GM13977 (cell line): ENCODE measurements at regions not wholly inside any gene's neighbourhood (a gene's known extent, or its start where the extent isn't known, plus 50 kb on each side); places are given as distances from the start of the nearest gene placed in this dataset.
"Not testable (repeated sequence)": the region's sequence is repeated elsewhere in the genome, so short reads cannot be mapped to it uniquely, and the experiment has no call there.

Experiments
- DNase-seq: peaks from one replicate; pipeline ENCODE4 v3.0.0; 2012; ENCODE audit warnings: low spot score
- in situ Hi-C: fragments of 300-500 bp; cut with MboI; formaldehyde crosslinking; loops from one replicate; pipeline ENCODE4 v1.12.0; 2022; ENCODE audit warnings: low sequenced_read_pairs, low pct_unique_long_range_greater_than_20kb, mixed read lengths, inconsistent platforms; ENCODE audit not compliant: unreplicated experiment
- TF ChIP-seq, protein P1 (sequence below): IDR thresholded peaks from 2 replicates; pipeline ENCODE4 v1.5.1; 2012; ENCODE audit warnings: mild to moderate bottlenecking, control low read depth; ENCODE audit not compliant: insufficient read depth; ENCODE audit errors: extremely low read depth, missing control alignments

GRCh38 chr7:69211739-69212138 lies 386.5 kb upstream of the AUTS2 start:
- in situ Hi-C loops = no loop called here
- DNase-seq = no peak
- TF ChIP-seq, protein P1, sequence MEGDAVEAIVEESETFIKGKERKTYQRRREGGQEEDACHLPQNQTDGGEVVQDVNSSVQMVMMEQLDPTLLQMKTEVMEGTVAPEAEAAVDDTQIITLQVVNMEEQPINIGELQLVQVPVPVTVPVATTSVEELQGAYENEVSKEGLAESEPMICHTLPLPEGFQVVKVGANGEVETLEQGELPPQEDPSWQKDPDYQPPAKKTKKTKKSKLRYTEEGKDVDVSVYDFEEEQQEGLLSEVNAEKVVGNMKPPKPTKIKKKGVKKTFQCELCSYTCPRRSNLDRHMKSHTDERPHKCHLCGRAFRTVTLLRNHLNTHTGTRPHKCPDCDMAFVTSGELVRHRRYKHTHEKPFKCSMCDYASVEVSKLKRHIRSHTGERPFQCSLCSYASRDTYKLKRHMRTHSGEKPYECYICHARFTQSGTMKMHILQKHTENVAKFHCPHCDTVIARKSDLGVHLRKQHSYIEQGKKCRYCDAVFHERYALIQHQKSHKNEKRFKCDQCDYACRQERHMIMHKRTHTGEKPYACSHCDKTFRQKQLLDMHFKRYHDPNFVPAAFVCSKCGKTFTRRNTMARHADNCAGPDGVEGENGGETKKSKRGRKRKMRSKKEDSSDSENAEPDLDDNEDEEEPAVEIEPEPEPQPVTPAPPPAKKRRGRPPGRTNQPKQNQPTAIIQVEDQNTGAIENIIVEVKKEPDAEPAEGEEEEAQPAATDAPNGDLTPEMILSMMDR = no peak

DNA sequence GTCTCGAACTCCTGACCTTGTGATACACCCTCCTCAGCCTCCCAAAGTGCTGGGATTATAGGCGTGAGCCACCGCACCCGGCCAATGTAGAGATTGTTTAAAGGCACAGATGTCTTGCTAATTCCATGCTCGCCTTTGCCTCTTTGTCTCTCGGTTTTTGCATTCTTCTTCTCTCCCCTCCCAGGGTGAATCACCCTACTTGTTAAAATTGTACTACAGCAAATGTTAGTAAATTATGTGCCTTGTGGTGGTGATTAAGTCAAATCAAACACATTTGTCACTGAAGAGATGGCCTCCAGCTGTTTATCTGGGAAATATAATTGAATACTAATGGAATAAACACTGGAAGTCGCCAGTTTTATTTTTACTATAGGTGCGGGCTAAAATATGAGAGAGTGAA lies 384.4 kb upstream of the AUTS2 start:
- TF ChIP-seq, protein P1 = no peak
- no peak for DNase-seq
- in situ Hi-C loops = no loop called here

- DNase-seq, in situ Hi-C loops: not testable (repeated sequence)
Measured at GRCh38 chr7:69215516-69215915, 382.8 kb upstream of the AUTS2 start.

- TF ChIP-seq, protein P1 = no peak
- in situ Hi-C loops = no loop called here
- no peak for DNase-seq
Measured at GRCh38 chr7:69217516-69218350, 380.5 kb upstream of the AUTS2 start.

- in situ Hi-C loops = no loop called here
- TF ChIP-seq, protein P1 = no peak
- DNase-seq = no peak
Measured at GRCh38 chr7:69218576-69218975, 379.7 kb upstream of the AUTS2 start.

- TF ChIP-seq, protein P1 = no peak
- DNase-seq = no peak
- in situ Hi-C loops = no loop called here
Measured at GRCh38 chr7:69219381-69219780, 378.9 kb upstream of the AUTS2 start.

DNA sequence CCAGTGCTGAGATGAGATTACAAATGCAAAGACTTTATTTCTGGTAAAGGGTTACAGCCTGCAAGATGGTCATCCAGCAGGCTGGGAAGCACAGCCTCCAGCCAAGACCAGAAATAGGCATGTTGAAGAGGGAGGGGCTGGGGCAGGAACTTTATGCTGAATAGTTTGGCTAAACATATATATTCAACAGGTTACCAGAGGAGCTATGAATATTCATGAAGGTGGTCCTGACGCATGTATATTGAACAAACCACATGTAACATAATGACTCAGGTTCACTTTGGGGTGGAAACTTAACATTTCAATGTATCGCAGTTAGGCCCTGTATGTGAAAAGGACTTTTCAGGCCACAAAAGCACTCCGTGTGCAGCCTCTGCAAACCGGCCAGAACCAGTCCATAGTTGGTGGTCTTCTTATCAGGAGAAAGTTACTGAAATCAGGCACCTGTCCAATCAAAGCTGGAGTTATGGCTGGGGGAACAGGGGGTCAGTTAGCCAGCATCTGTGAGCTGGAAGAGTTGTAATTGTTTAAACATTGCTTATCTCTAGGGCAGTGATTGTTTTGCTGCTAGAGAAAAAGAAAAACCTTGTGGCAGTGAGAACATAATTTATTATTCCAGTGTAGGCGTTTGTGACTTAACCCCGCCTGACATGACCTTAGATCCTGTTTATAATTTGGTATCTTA lies 372.9 kb upstream of the AUTS2 start:
- DNase-seq = no peak
- in situ Hi-C loops = no loop called here
- TF ChIP-seq, protein P1 = no peak
